A549 (cell line): ENCODE measurements at regions not wholly inside any gene's neighbourhood (a gene's known extent, or its start where the extent isn't known, plus 50 kb on each side); places are given as distances from the start of the nearest gene placed in this dataset.

ENCODE experiments used
- BHLHE40 ChIP-seq: IDR thresholded peaks from 2 replicates; pipeline ENCODE4 v1.6.1; 2012; ENCODE audit warnings: low read depth, low read length, inconsistent platforms
- CBX2 ChIP-seq: fragments of 200-600 bp; sonication (generic); IDR thresholded peaks from 2 replicates; pipeline ENCODE4 v1.6.1; 2016; ENCODE audit warnings: low read depth, mild to moderate bottlenecking, borderline replicate concordance
- CBX8 ChIP-seq: fragments of 200-600 bp; sonication (generic); IDR thresholded peaks from 2 replicates; pipeline ENCODE4 v1.6.1; 2016
- CHD4 ChIP-seq: fragments of 200-600 bp; sonication (generic); IDR thresholded peaks from 2 replicates; pipeline ENCODE4 v1.6.1; 2016; ENCODE audit warnings: antibody characterized with exemption, mild to moderate bottlenecking, borderline replicate concordance
- EP300 ChIP-seq, 2 experiments: fragments of >200 bp; sonication (Bioruptor Twin); formaldehyde crosslinking; IDR thresholded peaks; 2 replicates in 1 of 2; 3 replicates in 1 of 2; pipeline ENCODE4 v1.6.1; 2016 to 2017
- MYC ChIP-seq: IDR thresholded peaks from 2 replicates; pipeline ENCODE4 v1.6.1; 2012; ENCODE audit warnings: mild to moderate bottlenecking, inconsistent platforms, low read length, improper control_type of control experiment, borderline replicate concordance
- NFE2L2 ChIP-seq: fragments of 150-350 bp; conservative IDR thresholded peaks from 2 replicates; pipeline ENCODE4 v1.6.1; 2014; ENCODE audit warnings: low read length
- POLR2A ChIP-seq: IDR thresholded peaks from 2 replicates; pipeline ENCODE4 v1.6.1; 2012; ENCODE audit warnings: mild to moderate bottlenecking, low read length
- RCOR1 ChIP-seq: fragments of 150-350 bp; IDR thresholded peaks from 2 replicates; pipeline ENCODE4 v1.6.1; 2014; ENCODE audit warnings: antibody characterized with exemption, low read length, low read depth
- TF ChIP-seq, protein P1 (sequence below): IDR thresholded peaks from 2 replicates; pipeline ENCODE4 v1.6.1; 2012
- TF ChIP-seq, protein P2 (sequence below): fragments of >200 bp; sonication (Bioruptor Twin); formaldehyde crosslinking; IDR thresholded peaks from 3 replicates; pipeline ENCODE4 v1.5.1; 2016
- TF ChIP-seq, protein P3 (sequence below): IDR thresholded peaks from 2 replicates; pipeline ENCODE4 v1.6.1; 2012; ENCODE audit warnings: low read depth, borderline replicate concordance
- TF ChIP-seq, protein P4 (sequence below): IDR thresholded peaks from 2 replicates; pipeline ENCODE4 v1.6.1; 2012
- TF ChIP-seq, protein P5 (sequence below): fragments of 150-350 bp; IDR thresholded peaks from 2 replicates; pipeline ENCODE4 v1.6.1; 2014; ENCODE audit warnings: low read depth, mild to moderate bottlenecking, low read length

DNA sequence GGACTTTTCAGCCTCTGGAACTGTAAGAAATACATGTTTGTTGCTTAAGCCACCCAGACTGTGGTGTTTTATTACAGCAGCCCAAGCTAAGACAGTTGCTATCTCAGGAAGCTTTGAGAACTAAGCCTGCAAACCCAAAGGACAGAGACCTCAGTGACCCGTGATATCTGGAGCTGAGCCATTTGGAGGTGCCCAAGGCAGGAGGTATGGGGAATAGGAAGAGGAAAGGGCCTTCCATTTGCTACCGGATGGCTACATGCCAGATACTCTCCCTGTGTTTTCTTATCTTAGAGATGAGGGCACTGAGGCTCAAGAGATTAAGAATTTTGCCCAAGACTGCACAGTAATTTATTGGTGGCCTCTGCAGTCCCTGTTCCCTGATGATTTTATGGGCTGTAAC, 622.1 kb upstream of the CDH5 start:
- TF ChIP-seq, protein P1, sequence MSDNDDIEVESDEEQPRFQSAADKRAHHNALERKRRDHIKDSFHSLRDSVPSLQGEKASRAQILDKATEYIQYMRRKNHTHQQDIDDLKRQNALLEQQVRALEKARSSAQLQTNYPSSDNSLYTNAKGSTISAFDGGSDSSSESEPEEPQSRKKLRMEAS = no peak
- no peak for TF ChIP-seq BHLHE40
- TF ChIP-seq, protein P2, sequence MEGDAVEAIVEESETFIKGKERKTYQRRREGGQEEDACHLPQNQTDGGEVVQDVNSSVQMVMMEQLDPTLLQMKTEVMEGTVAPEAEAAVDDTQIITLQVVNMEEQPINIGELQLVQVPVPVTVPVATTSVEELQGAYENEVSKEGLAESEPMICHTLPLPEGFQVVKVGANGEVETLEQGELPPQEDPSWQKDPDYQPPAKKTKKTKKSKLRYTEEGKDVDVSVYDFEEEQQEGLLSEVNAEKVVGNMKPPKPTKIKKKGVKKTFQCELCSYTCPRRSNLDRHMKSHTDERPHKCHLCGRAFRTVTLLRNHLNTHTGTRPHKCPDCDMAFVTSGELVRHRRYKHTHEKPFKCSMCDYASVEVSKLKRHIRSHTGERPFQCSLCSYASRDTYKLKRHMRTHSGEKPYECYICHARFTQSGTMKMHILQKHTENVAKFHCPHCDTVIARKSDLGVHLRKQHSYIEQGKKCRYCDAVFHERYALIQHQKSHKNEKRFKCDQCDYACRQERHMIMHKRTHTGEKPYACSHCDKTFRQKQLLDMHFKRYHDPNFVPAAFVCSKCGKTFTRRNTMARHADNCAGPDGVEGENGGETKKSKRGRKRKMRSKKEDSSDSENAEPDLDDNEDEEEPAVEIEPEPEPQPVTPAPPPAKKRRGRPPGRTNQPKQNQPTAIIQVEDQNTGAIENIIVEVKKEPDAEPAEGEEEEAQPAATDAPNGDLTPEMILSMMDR = no peak
- TF ChIP-seq, protein P3, sequence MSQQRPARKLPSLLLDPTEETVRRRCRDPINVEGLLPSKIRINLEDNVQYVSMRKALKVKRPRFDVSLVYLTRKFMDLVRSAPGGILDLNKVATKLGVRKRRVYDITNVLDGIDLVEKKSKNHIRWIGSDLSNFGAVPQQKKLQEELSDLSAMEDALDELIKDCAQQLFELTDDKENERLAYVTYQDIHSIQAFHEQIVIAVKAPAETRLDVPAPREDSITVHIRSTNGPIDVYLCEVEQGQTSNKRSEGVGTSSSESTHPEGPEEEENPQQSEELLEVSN = no peak
- TF ChIP-seq MYC = no peak
- TF ChIP-seq CBX8 = no peak
- TF ChIP-seq POLR2A = no peak
- TF ChIP-seq RCOR1 = no peak
- TF ChIP-seq CHD4 = no peak
- TF ChIP-seq EP300 (IDR thresholded peaks at IDR 0.05) = no peak
- TF ChIP-seq, protein P4, sequence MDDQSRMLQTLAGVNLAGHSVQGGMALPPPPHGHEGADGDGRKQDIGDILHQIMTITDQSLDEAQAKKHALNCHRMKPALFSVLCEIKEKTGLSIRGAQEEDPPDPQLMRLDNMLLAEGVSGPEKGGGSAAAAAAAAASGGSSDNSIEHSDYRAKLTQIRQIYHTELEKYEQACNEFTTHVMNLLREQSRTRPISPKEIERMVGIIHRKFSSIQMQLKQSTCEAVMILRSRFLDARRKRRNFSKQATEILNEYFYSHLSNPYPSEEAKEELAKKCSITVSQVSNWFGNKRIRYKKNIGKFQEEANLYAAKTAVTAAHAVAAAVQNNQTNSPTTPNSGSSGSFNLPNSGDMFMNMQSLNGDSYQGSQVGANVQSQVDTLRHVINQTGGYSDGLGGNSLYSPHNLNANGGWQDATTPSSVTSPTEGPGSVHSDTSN = no peak
- TF ChIP-seq, protein P5, sequence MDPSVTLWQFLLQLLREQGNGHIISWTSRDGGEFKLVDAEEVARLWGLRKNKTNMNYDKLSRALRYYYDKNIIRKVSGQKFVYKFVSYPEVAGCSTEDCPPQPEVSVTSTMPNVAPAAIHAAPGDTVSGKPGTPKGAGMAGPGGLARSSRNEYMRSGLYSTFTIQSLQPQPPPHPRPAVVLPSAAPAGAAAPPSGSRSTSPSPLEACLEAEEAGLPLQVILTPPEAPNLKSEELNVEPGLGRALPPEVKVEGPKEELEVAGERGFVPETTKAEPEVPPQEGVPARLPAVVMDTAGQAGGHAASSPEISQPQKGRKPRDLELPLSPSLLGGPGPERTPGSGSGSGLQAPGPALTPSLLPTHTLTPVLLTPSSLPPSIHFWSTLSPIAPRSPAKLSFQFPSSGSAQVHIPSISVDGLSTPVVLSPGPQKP = no peak
- TF ChIP-seq CBX2 = no peak
- no peak for TF ChIP-seq NFE2L2
